PC-3 (cell line): ENCODE measurements at regions not wholly inside any gene's neighbourhood (a gene's known extent, or its start where the extent isn't known, plus 50 kb on each side); places are given as distances from the start of the nearest gene placed in this dataset.

Source experiments
- ATAC-seq: fragments of 200-7000 bp; cut with Tn5 transposase; 2 replicates; pipeline ENCODE4 v1.9.1; 2020; ENCODE audit warnings: mild to moderate bottlenecking, moderate library complexity
- BruUV-seq: library from RNA; stranded (reverse); fragments of 400-500 nt; replicated peaks from 2 replicates; lab custom pipeline; 2021; lab: Mats Ljungman, UMichigan
- CTCF ChIA-PET: fragments of 300-600 bp; sonication (Branson Sonifier 250); formaldehyde crosslinking; loops from one replicate; lab custom pipeline; 2022; ENCODE audit warnings: antibody characterized with exemption; lab: Charles Lee
- POLR2A ChIA-PET: fragments of 300-600 bp; sonication (Branson Sonifier 250); formaldehyde crosslinking; loops from one replicate; lab custom pipeline; 2022; ENCODE audit warnings: antibody characterized with exemption; ENCODE audit not compliant: unreplicated experiment; lab: Charles Lee
- DNase-seq: peaks from one replicate; pipeline ENCODE4 v3.0.0-alpha.2; 2015
- H2AFZ ChIP-seq: fragments of 300-600 bp; sonication (generic); 2 replicates; pipeline ENCODE4 v1.6.0; 2016; ENCODE audit warnings: antibody characterized with exemption, low read length
- H3F3A ChIP-seq: fragments of 300-600 bp; sonication (generic); one replicate; pipeline ENCODE4 v1.6.0; 2017; ENCODE audit warnings: antibody characterized with exemption, low read length, control low read depth, mild to moderate bottlenecking; ENCODE audit not compliant: unreplicated experiment
- H3K27ac ChIP-seq: fragments of 300-600 bp; sonication (generic); 2 replicates; pipeline ENCODE4 v1.5.1; 2016; ENCODE audit warnings: mild to moderate bottlenecking, low read length
- H3K27me3 ChIP-seq: fragments of 300-600 bp; sonication (generic); 2 replicates; pipeline ENCODE4 v1.6.1; 2016; ENCODE audit warnings: low read length, mixed read lengths
- H3K36me3 ChIP-seq: fragments of 300-600 bp; sonication (generic); 2 replicates; pipeline ENCODE4 v1.6.1; 2016; ENCODE audit warnings: low read depth, mixed run types, low read length, mixed read lengths
- H3K4me1 ChIP-seq: fragments of 300-600 bp; sonication (generic); 2 replicates; pipeline ENCODE4 v1.5.1; 2016; ENCODE audit warnings: low read length; ENCODE audit not compliant: insufficient read depth
- H3K4me2 ChIP-seq: fragments of 300-600 bp; sonication (generic); 2 replicates; pipeline ENCODE4 v1.6.0; 2016; ENCODE audit warnings: low read length
- H3K4me3 ChIP-seq: fragments of 300-600 bp; sonication (generic); 2 replicates; pipeline ENCODE4 v1.5.1; 2016; ENCODE audit warnings: mild to moderate bottlenecking, low read length, mixed read lengths
- H3K79me2 ChIP-seq: fragments of 300-600 bp; sonication (generic); 2 replicates; pipeline ENCODE4 v1.6.1; 2017; ENCODE audit warnings: low read length, mixed read lengths
- H3K9ac ChIP-seq: fragments of 300-600 bp; sonication (generic); 2 replicates; pipeline ENCODE4 v1.6.0; 2016; ENCODE audit warnings: mild to moderate bottlenecking, low read length
- H3K9me2 ChIP-seq: fragments of 300-600 bp; sonication (generic); replicated peaks from 2 replicates; pipeline ENCODE4 v1.6.1; 2016; ENCODE audit warnings: mixed run types, low read length, mixed read lengths
- H3K9me3 ChIP-seq: fragments of 300-600 bp; sonication (generic); 2 replicates; pipeline ENCODE4 v1.6.1; 2016; ENCODE audit warnings: low read length, mixed read lengths
- H4K20me1 ChIP-seq: fragments of 300-600 bp; sonication (generic); 2 replicates; pipeline ENCODE4 v1.6.1; 2016; ENCODE audit warnings: low read length, mixed read lengths
- CTCF ChIP-seq: fragments of 300-600 bp; sonication (generic); conservative IDR thresholded peaks from 2 replicates; pipeline ENCODE4 v1.5.1; 2017; ENCODE audit warnings: antibody characterized with exemption, low read depth, mild to moderate bottlenecking, low read length
- EZH2 ChIP-seq: fragments of 300-600 bp; sonication (generic); IDR thresholded peaks from one replicate; pipeline ENCODE4 v1.6.1; 2017; ENCODE audit warnings: antibody characterized with exemption, mild to moderate bottlenecking, low read length; ENCODE audit not compliant: unreplicated experiment
- EZH2phosphoT487 ChIP-seq: fragments of 300-600 bp; sonication (generic); IDR thresholded peaks from 2 replicates; pipeline ENCODE4 v1.6.1; 2018; ENCODE audit warnings: mild to moderate bottlenecking, antibody characterized with exemption, low read length, borderline replicate concordance
- intact Hi-C: fragments of 100-400 bp; cut with micrococcal nuclease; formaldehyde crosslinking; loops from 2 replicates; pipeline ENCODE4 v1.9.0; 2023

GRCh38 chr3:154658000-154658399, 228.0 kb upstream of the GPR149 start:
- Histone ChIP-seq H2AFZ (no peak overlapping the region), H3K9ac (no peak overlapping the region), H3K4me1 (no peaks in the 10 kb centered on the region), H3F3A (no peaks in the 10 kb centered on the region), H3K27me3 (no peaks in the 10 kb centered on the region), H3K4me3 (no peak overlapping the region), H3K79me2 (no peaks in the 10 kb centered on the region), H3K9me3 (no peaks in the 10 kb centered on the region), H3K4me2 (no peak overlapping the region), H3K9me2 (no peaks in the 10 kb centered on the region), H3K27ac (no peak overlapping the region), H4K20me1 (no peaks in the 10 kb centered on the region), H3K36me3 (no peaks in the 10 kb centered on the region)
- TF ChIP-seq CTCF (no peak), EZH2phosphoT487 (no peak), EZH2 (no peak)
- ATAC-seq (no peak), DNase-seq (no peak)
- BruUV-seq, result no TSS peak
- ChIA-PET POLR2A (no interaction called here), CTCF (no interaction called here)
- intact Hi-C loops, result no loop called here

- TF ChIP-seq CTCF (no peak), EZH2phosphoT487 (no peak), EZH2 (no peak)
- H3K9me3 ChIP-seq, result no peaks in the 10 kb centered on the region
- no TSS peak for BruUV-seq
- ChIA-PET POLR2A (no interaction called here), CTCF (no interaction called here)
- H3K4me2 ChIP-seq, result no peak overlapping the region
- H3K79me2 ChIP-seq, result no peaks in the 10 kb centered on the region
- no peaks in the 10 kb centered on the region for H3K36me3 ChIP-seq
- H4K20me1 ChIP-seq, result no peaks in the 10 kb centered on the region
- H3K4me3 ChIP-seq, result no peak overlapping the region
- no peaks in the 10 kb centered on the region for H3K27me3 ChIP-seq
- H3K4me1 ChIP-seq, result no peaks in the 10 kb centered on the region
- H3K27ac ChIP-seq, result no peak overlapping the region
- no peaks in the 10 kb centered on the region for H3K9me2 ChIP-seq
- DNase-seq (no peak), ATAC-seq (no peak)
- no peaks in the 10 kb centered on the region for H3F3A ChIP-seq
- intact Hi-C loops, result no loop called here
- no peak overlapping the region for H3K9ac ChIP-seq
- no peak overlapping the region for H2AFZ ChIP-seq
Observed at GRCh38 chr3:154657218-154657617, 227.2 kb upstream of the GPR149 start.

GRCh38 chr3:154656486-154656885, 226.5 kb upstream of the GPR149 start:
- ATAC-seq (no peak), DNase-seq (no peak)
- H3K9ac ChIP-seq, result no peak overlapping the region
- H3K9me2 ChIP-seq, result no peaks in the 10 kb centered on the region
- no peaks in the 10 kb centered on the region for H3K27me3 ChIP-seq
- H3K4me2 ChIP-seq, result no peak overlapping the region
- ChIA-PET CTCF (no interaction called here), POLR2A (no interaction called here)
- H3K9me3 ChIP-seq, result no peaks in the 10 kb centered on the region
- no peak overlapping the region for H2AFZ ChIP-seq
- BruUV-seq, result no TSS peak
- no peaks in the 10 kb centered on the region for H3K36me3 ChIP-seq
- H3K79me2 ChIP-seq, result no peaks in the 10 kb centered on the region
- H3K27ac ChIP-seq, result no peak overlapping the region
- H3K4me3 ChIP-seq, result no peak overlapping the region
- TF ChIP-seq EZH2, result no peak
- no peak for TF ChIP-seq CTCF
- no peak for TF ChIP-seq EZH2phosphoT487
- intact Hi-C loops, result no loop called here
- H3F3A ChIP-seq, result no peaks in the 10 kb centered on the region
- no peaks in the 10 kb centered on the region for H4K20me1 ChIP-seq
- H3K4me1 ChIP-seq, result no peaks in the 10 kb centered on the region
